GM23338 (cell line): ENCODE measurements at regions not wholly inside any gene's neighbourhood (a gene's known extent, or its start where the extent isn't known, plus 50 kb on each side); places are given as distances from the start of the nearest gene placed in this dataset.

Experiments used
- ATAC-seq: fragments of 200-7000 bp; cut with Tn5 transposase; 3 replicates; pipeline ENCODE4 v1.9.1; 2020
- DNase-seq: peaks from one replicate; pipeline ENCODE4 v3.0.0-alpha.2; 2015; ENCODE audit warnings: low spot score
- H2AFZ ChIP-seq: fragments of 200-600 bp; sonication (generic); 2 replicates; pipeline ENCODE4 v1.8.0; 2016; ENCODE audit warnings: antibody characterized with exemption, mild to moderate bottlenecking, moderate library complexity
- H3F3A ChIP-seq: fragments of 200-600 bp; sonication (generic); replicated peaks from 2 replicates; pipeline ENCODE4 v1.8.0; 2017; ENCODE audit warnings: antibody characterized with exemption, mixed run types, low read depth
- H3K27ac ChIP-seq: fragments of 200-600 bp; sonication (generic); 2 replicates; pipeline ENCODE4 v1.6.1; 2016; ENCODE audit warnings: low read depth
- H3K27me3 ChIP-seq: fragments of 200-600 bp; sonication (generic); 2 replicates; pipeline ENCODE4 v1.8.0; 2016; ENCODE audit warnings: mild to moderate bottlenecking, mixed run types, moderate library complexity; ENCODE audit not compliant: insufficient read depth
- H3K36me3 ChIP-seq: fragments of 200-600 bp; sonication (generic); 2 replicates; pipeline ENCODE4 v1.8.0; 2016; ENCODE audit warnings: mild to moderate bottlenecking; ENCODE audit not compliant: insufficient read depth
- H3K4me1 ChIP-seq: fragments of 200-600 bp; sonication (generic); 2 replicates; pipeline ENCODE4 v1.8.0; 2016; ENCODE audit warnings: mild to moderate bottlenecking, moderate library complexity; ENCODE audit not compliant: insufficient read depth
- H3K4me2 ChIP-seq: fragments of 200-600 bp; sonication (generic); 2 replicates; pipeline ENCODE4 v1.7.1; 2017; ENCODE audit warnings: mixed run types
- H3K4me3 ChIP-seq: fragments of 200-600 bp; sonication (generic); 2 replicates; pipeline ENCODE4 v1.6.1; 2016; ENCODE audit warnings: mixed run types
- H3K79me2 ChIP-seq: fragments of 200-600 bp; sonication (generic); replicated peaks from 2 replicates; pipeline ENCODE4 v1.8.0; 2017; ENCODE audit warnings: mild to moderate bottlenecking; ENCODE audit not compliant: insufficient read depth
- H3K9me2 ChIP-seq: fragments of 200-600 bp; sonication (generic); 2 replicates; pipeline ENCODE4 v1.8.0; 2017; ENCODE audit not compliant: insufficient read depth
- H4K20me1 ChIP-seq: fragments of 200-600 bp; sonication (generic); replicated peaks from 2 replicates; pipeline ENCODE4 v1.8.0; 2017; ENCODE audit warnings: mild to moderate bottlenecking; ENCODE audit not compliant: insufficient read depth
- H3K27ac Mint-ChIP-seq: 2 replicates; pipeline ENCODE4 v1.8.0; 2020; ENCODE audit warnings: inconsistent platforms, mild to moderate bottlenecking, moderate library complexity, mixed read lengths
- H3K27me3 Mint-ChIP-seq: 3 replicates; pipeline ENCODE4 v1.8.0; 2022; ENCODE audit warnings: low read depth, mild to moderate bottlenecking, moderate library complexity, mixed read lengths, inconsistent platforms; ENCODE audit not compliant: insufficient read depth, poor library complexity
- H3K36me3 Mint-ChIP-seq: 3 replicates; pipeline ENCODE4 v1.8.0; 2021; ENCODE audit warnings: low read depth, mild to moderate bottlenecking, inconsistent platforms, moderate library complexity, mixed read lengths
- H3K4me1 Mint-ChIP-seq: 3 replicates; pipeline ENCODE4 v1.8.0; 2020; ENCODE audit warnings: mild to moderate bottlenecking, inconsistent platforms, mixed read lengths
- H3K4me3 Mint-ChIP-seq: 3 replicates; pipeline ENCODE4 v1.8.0; 2021; ENCODE audit warnings: moderate library complexity, mild to moderate bottlenecking, inconsistent platforms, mixed read lengths
- H3K9me3 Mint-ChIP-seq: 3 replicates; pipeline ENCODE4 v1.8.0; 2020; ENCODE audit warnings: moderate library complexity, mild to moderate bottlenecking, inconsistent platforms, mixed read lengths
- CREB1 ChIP-seq: fragments of 250-450 bp; sonication (Bioruptor Pico); IDR thresholded peaks from 2 replicates; pipeline ENCODE4 v1.5.0; 2020; ENCODE audit warnings: low read depth, mild to moderate bottlenecking, moderate library complexity
- POLR2AphosphoS5 ChIP-seq: IDR thresholded peaks from 2 replicates; pipeline ENCODE4 v1.6.1; 2016; ENCODE audit warnings: antibody characterized with exemption, low read depth
- ZNF331 ChIP-seq: fragments of 250-450 bp; sonication (Bioruptor Pico); IDR thresholded peaks from 2 replicates; pipeline ENCODE4 v1.5.0; 2020; ENCODE audit warnings: low read depth, mild to moderate bottlenecking, moderate library complexity
- ZNF462 ChIP-seq: fragments of 250-450 bp; sonication (Bioruptor Pico); IDR thresholded peaks from 2 replicates; pipeline ENCODE4 v1.5.0; 2020; ENCODE audit warnings: mild to moderate bottlenecking, moderate library complexity
- TF ChIP-seq, protein P1 (sequence below): IDR thresholded peaks from 2 replicates; pipeline ENCODE4 v1.6.1; 2016; ENCODE audit warnings: antibody characterized with exemption
- TF ChIP-seq, protein P2 (sequence below): IDR thresholded peaks from one replicate; pipeline ENCODE4 v1.6.1; 2018; ENCODE audit warnings: antibody characterized with exemption; ENCODE audit not compliant: unreplicated experiment

DNA sequence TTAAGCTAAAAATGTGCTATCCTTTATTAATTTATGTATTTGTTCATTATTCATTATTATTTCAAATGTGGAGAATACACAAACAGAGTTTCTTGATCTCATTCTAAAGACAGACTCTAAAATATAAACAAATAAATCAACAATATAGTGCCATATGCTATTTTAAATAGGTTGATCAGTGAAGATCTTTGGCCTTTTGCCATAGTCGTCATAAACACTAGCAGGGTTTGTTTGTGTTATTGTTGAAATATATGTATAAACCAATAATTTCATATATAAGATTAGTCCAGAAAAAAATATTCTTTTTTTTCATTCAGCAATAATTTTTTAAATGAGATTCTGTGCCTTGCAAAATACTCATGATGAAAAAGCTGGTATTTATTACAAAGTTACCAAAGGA is 62.1 kb upstream of the KYNU start:
- no peak overlapping the region for H3K27ac Mint-ChIP-seq
- H3K9me2 ChIP-seq = peaks cover 11% of the 10 kb centered on the region; the same call in 1 of the 2 replicates

More for the DNA sequence above, 62.1 kb upstream of the KYNU start:
- TF ChIP-seq, protein P1, sequence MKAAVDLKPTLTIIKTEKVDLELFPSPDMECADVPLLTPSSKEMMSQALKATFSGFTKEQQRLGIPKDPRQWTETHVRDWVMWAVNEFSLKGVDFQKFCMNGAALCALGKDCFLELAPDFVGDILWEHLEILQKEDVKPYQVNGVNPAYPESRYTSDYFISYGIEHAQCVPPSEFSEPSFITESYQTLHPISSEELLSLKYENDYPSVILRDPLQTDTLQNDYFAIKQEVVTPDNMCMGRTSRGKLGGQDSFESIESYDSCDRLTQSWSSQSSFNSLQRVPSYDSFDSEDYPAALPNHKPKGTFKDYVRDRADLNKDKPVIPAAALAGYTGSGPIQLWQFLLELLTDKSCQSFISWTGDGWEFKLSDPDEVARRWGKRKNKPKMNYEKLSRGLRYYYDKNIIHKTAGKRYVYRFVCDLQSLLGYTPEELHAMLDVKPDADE = no peak
- TF ChIP-seq POLR2AphosphoS5 (no peak), CREB1 (CRISPR knock-in tag) (no peak), ZNF331 (CRISPR knock-in tag) (no peak), ZNF462 (no peak)
- TF ChIP-seq, protein P2, sequence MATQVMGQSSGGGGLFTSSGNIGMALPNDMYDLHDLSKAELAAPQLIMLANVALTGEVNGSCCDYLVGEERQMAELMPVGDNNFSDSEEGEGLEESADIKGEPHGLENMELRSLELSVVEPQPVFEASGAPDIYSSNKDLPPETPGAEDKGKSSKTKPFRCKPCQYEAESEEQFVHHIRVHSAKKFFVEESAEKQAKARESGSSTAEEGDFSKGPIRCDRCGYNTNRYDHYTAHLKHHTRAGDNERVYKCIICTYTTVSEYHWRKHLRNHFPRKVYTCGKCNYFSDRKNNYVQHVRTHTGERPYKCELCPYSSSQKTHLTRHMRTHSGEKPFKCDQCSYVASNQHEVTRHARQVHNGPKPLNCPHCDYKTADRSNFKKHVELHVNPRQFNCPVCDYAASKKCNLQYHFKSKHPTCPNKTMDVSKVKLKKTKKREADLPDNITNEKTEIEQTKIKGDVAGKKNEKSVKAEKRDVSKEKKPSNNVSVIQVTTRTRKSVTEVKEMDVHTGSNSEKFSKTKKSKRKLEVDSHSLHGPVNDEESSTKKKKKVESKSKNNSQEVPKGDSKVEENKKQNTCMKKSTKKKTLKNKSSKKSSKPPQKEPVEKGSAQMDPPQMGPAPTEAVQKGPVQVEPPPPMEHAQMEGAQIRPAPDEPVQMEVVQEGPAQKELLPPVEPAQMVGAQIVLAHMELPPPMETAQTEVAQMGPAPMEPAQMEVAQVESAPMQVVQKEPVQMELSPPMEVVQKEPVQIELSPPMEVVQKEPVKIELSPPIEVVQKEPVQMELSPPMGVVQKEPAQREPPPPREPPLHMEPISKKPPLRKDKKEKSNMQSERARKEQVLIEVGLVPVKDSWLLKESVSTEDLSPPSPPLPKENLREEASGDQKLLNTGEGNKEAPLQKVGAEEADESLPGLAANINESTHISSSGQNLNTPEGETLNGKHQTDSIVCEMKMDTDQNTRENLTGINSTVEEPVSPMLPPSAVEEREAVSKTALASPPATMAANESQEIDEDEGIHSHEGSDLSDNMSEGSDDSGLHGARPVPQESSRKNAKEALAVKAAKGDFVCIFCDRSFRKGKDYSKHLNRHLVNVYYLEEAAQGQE = no peak
- Mint-ChIP-seq H3K4me3 (no peak overlapping the region), H3K9me3 (peaks cover 3% of the 10 kb centered on the region; the same call in 1 of the 3 replicates), H3K27me3 (peaks cover 2% of the 10 kb centered on the region), H3K36me3 (peaks cover 6% of the 10 kb centered on the region; the same call in 1 of the 3 replicates), H3K4me1 (peaks cover 8% of the 10 kb centered on the region)
- Histone ChIP-seq H2AFZ (no peak overlapping the region), H3K4me3 (no peak overlapping the region), H3K27me3 (no peaks in the 10 kb centered on the region), H3K4me2 (no peak overlapping the region), H4K20me1 (no peaks in the 10 kb centered on the region), H3K79me2 (no peaks in the 10 kb centered on the region), H3K36me3 (no peaks in the 10 kb centered on the region), H3F3A (no peaks in the 10 kb centered on the region), H3K27ac (no peak overlapping the region), H3K4me1 (no peaks in the 10 kb centered on the region)
- ATAC-seq (no peak), DNase-seq (no peak)
